GM12865 (cell line): ENCODE measurements at regions not wholly inside any gene's neighbourhood (a gene's known extent, or its start where the extent isn't known, plus 50 kb on each side); places are given as distances from the start of the nearest gene placed in this dataset.

Source experiments
- DNase-seq: peaks from one replicate; pipeline ENCODE4 v3.0.0; 2010; ENCODE audit warnings: low read depth
- H3K4me3 ChIP-seq: 2 replicates; pipeline ENCODE4 v1.5.1; 2011; ENCODE audit warnings: mild to moderate bottlenecking, low read depth, low read length, control low read depth
- TF ChIP-seq, protein P1 (sequence below): IDR thresholded peaks from 2 replicates; pipeline ENCODE4 v1.5.1; 2011; ENCODE audit warnings: low read length, control low read depth, low read depth, inconsistent platforms; ENCODE audit not compliant: insufficient read depth; ENCODE audit errors: missing control alignments

DNA sequence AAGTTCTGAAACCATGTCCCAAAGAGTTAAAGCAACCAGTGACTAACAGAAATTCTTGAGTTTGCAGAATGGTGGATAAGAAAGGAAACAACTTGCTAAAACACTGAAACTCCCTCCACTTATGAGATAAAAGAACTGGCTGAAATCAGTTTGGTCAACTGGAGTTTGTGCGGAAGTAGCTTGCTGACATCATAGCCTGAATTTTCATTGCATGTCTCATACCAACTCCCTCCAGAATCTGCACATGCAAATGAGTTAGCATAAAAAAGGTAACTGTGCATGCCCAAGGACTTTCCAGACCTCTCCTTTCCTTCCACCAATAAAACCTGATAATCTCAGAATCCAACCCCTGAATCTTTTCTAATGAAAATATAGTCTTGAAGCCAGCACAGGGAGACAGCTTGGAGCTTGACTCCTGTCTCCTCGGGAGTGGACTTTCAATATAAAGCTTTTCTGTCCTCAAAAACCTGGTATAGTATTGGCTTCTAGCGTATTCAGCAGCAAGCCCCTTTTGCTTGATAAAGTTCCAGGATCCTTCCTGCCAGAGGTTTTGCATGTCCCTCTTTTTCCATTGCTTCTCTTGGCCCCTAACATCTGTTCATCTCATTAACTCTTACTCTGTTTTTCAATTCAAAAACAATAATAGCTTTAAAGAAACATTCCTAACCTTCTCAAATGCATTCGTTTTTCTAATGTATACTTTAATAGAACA, 785.8 kb upstream of the ADGRL4 start:
- no peak for DNase-seq
- TF ChIP-seq, protein P1, sequence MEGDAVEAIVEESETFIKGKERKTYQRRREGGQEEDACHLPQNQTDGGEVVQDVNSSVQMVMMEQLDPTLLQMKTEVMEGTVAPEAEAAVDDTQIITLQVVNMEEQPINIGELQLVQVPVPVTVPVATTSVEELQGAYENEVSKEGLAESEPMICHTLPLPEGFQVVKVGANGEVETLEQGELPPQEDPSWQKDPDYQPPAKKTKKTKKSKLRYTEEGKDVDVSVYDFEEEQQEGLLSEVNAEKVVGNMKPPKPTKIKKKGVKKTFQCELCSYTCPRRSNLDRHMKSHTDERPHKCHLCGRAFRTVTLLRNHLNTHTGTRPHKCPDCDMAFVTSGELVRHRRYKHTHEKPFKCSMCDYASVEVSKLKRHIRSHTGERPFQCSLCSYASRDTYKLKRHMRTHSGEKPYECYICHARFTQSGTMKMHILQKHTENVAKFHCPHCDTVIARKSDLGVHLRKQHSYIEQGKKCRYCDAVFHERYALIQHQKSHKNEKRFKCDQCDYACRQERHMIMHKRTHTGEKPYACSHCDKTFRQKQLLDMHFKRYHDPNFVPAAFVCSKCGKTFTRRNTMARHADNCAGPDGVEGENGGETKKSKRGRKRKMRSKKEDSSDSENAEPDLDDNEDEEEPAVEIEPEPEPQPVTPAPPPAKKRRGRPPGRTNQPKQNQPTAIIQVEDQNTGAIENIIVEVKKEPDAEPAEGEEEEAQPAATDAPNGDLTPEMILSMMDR: no peak

DNA sequence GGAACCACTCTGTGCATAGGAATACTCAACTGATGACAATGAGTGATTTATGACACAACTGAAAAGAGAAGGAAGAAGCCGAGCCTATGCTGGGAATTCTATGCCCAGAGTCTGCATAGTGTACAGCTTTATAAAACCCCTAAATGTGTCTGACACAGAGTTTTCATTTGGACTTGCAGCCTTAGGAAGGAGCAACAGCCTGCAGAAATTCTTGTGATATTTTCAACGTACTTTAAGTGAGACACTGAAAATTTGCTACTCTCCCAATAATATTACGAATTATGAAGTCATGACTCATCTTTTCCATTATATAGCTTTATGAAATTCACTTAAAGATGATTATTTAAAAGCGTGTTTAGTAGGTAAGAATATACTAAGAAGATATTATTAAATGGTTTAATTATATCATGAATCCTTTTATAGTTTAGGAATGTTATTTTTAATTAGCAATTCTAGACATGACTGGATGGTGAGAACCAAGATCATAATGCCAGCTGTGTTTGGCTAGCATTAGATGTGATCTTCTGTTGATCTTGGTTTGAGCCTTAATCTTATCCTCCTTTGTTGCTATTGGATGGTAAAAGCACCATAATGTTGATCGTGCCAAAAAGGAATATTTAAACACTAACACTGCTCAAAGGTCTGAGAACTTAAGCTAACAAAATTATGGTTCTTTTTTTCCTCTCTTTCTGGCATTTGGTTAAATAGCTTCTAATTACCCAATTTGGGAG, 785.1 kb upstream of the ADGRL4 start:
- no peak for DNase-seq
- TF ChIP-seq, protein P1: no peak

More for the DNA sequence above, 785.8 kb upstream of the ADGRL4 start:
- H3K4me3 ChIP-seq: no peak overlapping the region

DNA sequence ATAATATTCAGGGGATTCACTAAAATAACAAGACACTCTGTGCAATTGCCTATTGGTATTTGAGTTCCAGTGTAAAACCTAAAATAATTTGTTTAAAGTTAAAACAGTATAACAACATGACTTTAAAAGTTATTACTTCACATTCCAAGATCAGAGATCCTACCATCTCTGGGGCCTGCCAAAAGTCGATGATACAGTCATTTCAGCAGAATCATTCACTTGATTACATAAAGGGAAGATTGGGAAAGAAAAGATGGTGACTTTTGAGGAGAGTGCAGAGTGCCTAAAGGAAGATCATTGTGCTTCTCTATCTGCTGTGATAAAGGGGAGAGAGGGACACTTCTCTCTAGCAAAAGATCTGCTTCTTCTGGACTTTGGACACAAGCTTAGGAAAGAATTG, 784.4 kb upstream of the ADGRL4 start:
- no peak overlapping the region for H3K4me3 ChIP-seq
- DNase-seq: no peak
- TF ChIP-seq, protein P1: no peak

More for the DNA sequence above, 785.1 kb upstream of the ADGRL4 start:
- H3K4me3 ChIP-seq: no peak overlapping the region

DNA sequence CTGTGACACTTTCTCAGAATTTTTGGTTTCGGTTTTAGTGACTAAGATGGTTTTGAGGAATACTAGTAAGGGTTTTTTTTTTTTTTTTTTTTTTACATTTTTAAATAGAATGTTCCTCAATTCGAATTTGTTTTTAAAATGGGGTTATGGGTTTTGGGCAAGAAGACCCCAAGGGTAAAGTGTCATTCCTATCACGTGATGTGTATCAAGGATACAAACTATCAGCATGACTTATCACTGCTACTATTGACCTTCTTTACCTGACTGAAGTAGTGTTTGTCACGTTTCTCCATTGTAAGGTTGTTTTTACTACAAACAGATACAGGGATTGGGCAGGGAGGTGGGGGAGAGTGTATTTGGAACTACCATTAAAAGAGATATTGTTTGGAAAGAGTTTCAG, 781.1 kb upstream of the ADGRL4 start:
- TF ChIP-seq, protein P1: no peak
- H3K4me3 ChIP-seq: no peak overlapping the region
- no peak for DNase-seq

DNA sequence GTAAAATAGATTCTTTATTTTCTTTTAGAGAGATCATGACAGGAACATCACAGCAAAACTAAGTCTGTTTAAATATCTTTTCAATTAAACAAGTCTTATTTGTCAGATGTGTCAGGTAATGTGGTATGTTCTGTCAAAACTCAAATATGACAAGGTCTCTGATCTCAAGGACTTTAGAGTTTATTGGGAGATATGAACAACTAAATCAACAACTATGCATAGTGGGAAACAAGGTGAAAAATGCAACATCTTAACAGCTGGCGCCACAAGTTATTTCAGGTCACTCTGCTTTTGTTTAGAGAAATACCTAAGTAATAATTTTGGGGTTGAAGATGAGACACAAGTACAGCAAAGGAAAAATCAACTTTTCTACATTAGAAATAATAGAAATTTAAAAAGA, 779.4 kb upstream of the ADGRL4 start:
- TF ChIP-seq, protein P1: no peak

DNA sequence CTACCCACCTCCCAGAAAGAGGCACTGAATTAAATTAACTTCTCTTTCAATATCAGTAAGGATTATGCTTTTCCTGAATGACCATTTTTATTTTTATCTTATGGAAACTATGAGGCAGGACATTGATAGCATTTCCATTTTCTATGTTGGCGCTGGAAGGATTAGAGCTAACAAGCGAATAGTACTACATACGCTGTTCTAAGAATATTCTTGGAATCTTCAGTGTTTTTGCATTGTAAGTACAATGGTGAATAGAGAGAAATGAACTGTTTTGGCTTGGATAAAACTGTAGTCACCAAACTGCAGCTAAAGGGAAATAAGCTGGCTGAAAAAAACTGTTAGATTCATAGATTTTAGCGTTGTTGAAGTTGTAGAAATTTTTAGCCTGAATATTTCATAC, 779.0 kb upstream of the ADGRL4 start:
- TF ChIP-seq, protein P1: no peak
- no peak overlapping the region for H3K4me3 ChIP-seq
- DNase-seq: no peak

More for the DNA sequence above, 779.4 kb upstream of the ADGRL4 start:
- no peak for DNase-seq
- H3K4me3 ChIP-seq: no peak overlapping the region
